ENCODE measurements at regions not wholly inside any gene's neighbourhood (a gene's known extent, or its start where the extent isn't known, plus 50 kb on each side); places are given as distances from the start of the nearest gene placed in this dataset.
"Not testable (repeated sequence)": the region's sequence is repeated elsewhere in the genome, so short reads cannot be mapped to it uniquely, and the experiment has no call there.

DNA sequence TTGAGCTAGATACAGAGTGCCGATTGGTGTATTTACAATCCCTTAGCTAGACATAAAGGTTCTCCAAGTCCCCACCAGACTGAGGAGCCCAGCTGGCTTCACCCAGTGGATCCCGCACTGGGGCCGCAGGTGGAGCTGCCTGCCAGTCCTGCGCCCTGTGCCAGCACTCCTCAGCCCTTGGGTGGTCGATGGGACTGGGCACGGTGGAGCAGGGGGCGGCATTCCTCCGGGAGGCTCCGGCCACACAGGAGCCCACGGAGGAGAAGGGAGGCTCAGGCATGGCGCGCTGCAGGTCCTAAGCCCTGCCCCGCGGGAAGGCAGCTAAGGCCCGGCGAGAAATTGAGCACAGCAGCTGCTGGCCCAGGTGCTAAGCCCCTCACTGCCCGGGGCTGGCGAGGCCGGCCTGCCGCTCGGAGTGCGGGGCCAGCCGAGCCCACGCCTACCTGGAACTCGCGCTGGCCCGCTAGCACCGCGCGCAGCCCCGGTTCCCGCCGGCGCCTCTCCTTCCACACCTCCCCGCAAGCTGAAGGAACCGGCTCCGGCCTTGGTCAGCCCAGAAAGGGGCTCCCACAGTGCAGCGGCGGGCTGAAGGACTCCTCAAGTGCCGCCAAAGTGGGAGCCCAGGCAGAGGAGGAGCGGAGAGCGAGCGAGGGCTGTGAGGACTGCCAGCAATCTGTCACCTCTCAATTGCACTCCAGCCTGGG lies 54.9 kb upstream of the MYO10 start:
- TF ChIP-seq, protein P1, sequence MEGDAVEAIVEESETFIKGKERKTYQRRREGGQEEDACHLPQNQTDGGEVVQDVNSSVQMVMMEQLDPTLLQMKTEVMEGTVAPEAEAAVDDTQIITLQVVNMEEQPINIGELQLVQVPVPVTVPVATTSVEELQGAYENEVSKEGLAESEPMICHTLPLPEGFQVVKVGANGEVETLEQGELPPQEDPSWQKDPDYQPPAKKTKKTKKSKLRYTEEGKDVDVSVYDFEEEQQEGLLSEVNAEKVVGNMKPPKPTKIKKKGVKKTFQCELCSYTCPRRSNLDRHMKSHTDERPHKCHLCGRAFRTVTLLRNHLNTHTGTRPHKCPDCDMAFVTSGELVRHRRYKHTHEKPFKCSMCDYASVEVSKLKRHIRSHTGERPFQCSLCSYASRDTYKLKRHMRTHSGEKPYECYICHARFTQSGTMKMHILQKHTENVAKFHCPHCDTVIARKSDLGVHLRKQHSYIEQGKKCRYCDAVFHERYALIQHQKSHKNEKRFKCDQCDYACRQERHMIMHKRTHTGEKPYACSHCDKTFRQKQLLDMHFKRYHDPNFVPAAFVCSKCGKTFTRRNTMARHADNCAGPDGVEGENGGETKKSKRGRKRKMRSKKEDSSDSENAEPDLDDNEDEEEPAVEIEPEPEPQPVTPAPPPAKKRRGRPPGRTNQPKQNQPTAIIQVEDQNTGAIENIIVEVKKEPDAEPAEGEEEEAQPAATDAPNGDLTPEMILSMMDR (conservative IDR thresholded peaks at IDR 0.05; ENCODE audit: low read length), result not testable (repeated sequence)
- TF ChIP-seq EZH2phosphoT487 (IDR thresholded peaks at IDR 0.05; ENCODE audit: borderline replicate concordance, low read depth, low read length), result not testable (repeated sequence)

Measured in OCI-LY7 (cell line).